ENCODE measurements at regions not wholly inside any gene's neighbourhood (a gene's known extent, or its start where the extent isn't known, plus 50 kb on each side); places are given as distances from the start of the nearest gene placed in this dataset.

DNA sequence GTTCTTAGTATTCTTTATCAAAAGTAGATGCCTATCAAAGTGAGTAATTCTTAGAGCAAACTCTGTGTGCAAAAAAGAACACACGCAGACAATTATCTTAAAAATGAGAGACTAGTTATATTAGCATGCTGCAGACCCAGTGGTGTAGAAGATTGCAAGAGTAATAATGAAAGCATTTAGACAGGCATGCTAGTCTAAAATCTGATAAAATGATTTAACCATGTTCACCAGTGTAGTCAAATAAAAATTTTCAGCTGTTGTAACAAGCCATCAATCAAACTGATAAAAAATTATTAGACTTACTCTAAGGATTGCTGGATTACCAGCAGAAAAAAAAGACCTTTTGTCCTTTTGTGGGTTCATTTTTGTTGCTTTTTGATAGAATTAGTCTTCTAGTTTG lies 241.9 kb upstream of the TLE4 start:
- H3K4me3 ChIP-seq (ENCODE audit: low read length) = no peak overlapping the region
- no peak for DNase-seq (ENCODE audit: low read depth, low spot score)

DNA sequence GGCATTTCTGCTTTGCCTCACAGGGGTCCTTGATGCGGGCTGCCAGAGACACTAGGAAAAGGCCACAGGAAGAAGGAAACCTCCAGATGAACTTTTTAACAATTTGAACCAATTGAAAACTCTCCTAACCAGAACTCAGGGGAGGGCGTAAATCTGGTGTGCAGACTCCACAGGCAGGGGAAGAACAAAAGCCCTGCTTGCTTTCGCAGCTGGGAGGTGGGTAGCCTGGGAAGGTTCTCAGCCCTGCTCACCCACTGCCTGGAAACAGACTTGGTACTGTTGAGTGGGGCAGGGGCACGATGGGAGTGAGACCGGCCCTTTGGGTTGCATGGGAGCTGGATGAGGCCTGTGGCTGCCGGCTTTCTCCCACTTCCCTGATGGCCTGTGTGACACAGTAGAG lies 237.8 kb upstream of the TLE4 start:
- DNase-seq (ENCODE audit: low read depth, low spot score) = no peak
- no peak overlapping the region for H3K4me3 ChIP-seq (ENCODE audit: low read length)

DNA sequence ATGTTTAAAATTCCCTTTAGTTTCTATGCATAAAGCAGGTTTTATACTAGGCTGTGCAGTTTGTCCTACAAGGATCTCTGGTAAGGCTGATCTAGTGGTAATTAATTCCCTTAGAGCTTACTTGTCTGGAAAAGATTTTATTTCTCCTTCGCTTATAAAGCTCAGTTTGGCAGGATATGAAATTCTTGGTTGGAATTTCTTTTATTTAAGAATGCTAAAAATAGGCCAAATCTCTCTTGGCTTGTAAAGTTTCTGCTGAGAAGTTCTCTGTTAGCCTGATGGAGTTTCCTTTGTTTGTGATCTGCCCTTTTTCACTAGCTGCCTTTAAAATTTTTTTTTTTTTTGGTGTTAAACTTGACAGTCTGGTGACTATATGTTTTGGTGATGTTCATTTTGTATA lies 237.1 kb upstream of the TLE4 start:
- H3K4me3 ChIP-seq (ENCODE audit: low read length) = no peak overlapping the region
- DNase-seq (ENCODE audit: low read depth, low spot score) = no peak

DNA sequence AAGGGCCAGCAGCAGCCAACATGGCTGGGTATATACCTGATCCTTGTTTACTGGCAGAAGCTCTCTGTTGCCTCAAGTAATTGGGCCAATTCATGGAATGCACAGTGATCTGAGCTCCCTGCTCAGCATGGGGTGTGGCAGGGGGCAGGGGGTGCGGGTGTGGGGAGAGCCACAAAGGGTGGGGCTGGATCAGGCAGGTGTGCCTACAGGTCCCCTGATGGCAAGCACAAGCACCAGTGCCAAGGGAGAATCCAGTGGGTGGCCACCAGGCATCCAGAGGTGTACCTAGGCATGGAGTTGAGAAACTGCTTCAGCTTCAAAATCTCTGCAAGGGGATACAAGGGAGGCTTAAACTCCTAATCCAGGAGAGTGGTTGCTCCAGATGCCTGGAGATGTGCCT lies 235.8 kb upstream of the TLE4 start:
- H3K4me3 ChIP-seq (ENCODE audit: low read length) = no peak overlapping the region
- DNase-seq (ENCODE audit: low read depth, low spot score) = no peak

DNA sequence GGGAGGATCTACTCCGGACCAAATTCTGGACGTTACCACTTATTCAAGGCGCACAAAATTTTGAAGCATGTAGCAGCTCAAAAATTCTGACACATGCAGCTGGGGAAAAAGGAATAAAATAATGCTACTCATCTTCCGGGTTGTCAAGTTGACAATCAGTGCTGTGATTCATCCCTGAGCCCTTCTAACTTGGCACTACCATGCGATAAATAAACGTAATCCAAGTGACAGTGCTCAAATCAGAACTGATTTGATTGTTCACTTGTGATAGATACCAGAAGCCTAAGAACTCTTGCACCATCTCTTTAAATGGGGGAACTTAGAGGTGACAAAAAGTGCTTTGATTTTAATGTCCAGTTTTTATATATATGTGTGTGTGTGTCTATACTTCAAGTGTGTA lies 230.2 kb upstream of the TLE4 start:
- no peak overlapping the region for H3K4me3 ChIP-seq (ENCODE audit: low read length)
- DNase-seq (ENCODE audit: low read depth, low spot score) = no peak

DNA sequence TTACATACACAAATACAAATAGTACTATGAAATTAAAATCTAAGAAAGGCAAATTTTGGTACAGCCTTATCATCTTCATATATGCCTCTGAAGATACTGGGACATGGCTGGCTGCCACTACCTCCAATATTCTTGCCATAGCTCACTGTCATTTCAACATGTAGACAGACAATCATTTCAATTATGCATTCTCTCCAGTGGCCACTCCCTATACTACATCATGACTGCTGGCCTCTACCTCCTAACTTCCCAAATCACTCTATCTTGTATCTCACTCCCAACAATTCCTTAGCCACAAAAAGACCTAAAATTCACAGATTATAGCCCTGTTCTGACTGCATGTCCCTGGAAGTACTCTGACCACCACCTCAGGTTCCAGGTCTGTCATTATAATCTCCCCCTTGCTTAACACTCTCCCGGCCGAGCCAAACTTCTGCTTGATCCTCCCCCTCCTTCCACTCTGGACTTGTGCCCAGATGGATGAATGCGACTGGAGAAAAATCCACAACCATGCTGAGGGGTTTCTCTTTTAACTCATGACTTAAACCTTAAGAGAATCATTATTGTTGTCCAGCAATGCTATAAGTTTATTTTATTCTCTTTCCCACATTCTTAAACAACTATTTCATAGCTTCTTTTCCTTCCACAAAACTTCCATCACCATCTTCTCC lies 225.3 kb upstream of the TLE4 start:
- H3K4me3 ChIP-seq (ENCODE audit: low read length) = no peak overlapping the region
- DNase-seq (ENCODE audit: low read depth, low spot score) = no peak

DNA sequence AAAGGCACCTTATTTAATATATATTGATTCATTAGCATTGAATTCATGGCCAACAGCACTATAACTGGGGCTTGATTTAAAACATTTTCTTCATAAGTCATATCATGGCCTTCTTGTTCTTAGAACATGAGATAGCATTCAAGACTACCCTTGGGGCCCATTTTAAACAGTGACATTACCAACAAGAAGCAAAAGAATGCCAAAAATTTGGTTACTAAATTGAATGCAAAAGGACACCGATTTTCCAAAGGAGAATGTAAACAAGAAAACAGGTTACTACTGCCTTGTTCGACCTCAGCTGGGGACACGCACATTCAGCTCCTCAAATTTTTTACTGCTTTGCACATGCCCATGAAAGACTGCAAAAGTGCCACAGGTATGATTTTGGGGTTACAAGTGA lies 219.4 kb upstream of the TLE4 start:
- H3K4me3 ChIP-seq (ENCODE audit: low read length) = no peak overlapping the region
- DNase-seq (ENCODE audit: low read depth, low spot score) = no peak

DNA sequence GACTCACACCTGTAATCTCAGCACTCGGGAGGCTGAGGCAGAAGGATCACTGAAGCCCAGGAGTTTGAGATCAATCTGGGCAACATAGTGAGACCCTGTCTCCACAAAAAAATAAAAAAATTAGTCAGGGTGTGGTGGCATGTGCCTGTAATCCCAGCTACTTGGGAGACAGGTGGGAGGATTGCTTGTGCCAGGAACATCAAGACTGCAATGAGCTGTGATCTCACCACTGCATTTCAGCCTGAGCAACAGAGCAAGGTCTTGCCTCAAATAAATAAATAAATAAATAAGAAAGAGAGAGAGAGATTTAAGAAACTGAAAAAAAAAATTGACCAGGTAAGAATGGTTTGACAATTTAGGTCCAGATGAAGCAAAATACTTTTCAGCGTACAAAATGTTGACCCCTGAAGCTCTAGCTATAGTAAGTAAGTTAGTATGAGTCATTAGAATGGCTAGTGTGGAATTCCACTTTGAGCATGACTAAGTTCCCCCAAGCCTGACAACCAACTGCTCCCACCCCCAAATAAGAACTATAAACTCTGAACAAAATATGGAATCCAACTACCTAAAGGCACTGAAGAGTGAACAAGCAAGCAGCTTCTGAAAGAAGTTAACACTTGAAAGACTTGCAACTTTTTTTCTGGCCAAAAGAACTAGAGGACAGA lies 217.8 kb upstream of the TLE4 start:
- DNase-seq (ENCODE audit: low read depth, low spot score) = no peak
- H3K4me3 ChIP-seq (ENCODE audit: low read length) = no peak overlapping the region

DNA sequence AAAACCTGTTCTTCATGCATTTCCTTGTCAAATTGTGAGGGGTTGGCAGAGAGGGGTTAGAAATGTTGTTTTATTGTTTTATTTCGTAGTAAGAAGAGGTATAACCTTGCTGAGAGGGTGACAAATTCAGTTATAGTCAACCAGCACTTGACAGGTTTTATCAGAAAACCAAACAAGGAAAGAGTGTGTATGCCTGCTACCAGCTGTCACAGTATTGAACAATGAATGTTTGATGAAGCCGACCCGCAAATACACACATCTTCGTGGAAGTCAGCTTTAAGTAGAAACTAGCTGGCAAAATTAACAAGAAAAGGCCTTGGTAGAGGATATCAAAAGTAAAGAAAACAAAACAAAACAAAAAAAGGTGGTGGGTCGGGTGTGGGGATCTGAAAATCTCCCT lies 214.6 kb upstream of the TLE4 start:
- DNase-seq (ENCODE audit: low read depth, low spot score) = no peak

DNA sequence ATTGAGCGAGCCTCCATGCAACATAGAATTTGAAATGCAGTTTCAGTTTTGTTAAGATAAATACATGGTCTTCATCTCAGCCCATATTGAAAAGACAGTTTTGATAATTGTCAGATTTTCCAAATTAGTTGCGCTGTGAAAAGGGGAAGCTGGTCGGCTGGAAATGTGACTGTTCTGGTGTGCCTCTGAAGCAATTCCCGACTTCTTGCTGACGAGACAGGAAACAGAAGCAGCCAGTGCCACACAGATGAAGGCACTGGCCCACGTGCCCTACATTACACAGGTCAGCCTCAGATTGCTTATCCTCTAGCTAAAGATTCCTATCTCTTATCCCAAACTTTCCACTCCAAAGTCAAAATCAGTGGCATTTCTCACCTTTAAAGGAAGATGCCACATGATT lies 214.1 kb upstream of the TLE4 start:
- no peak overlapping the region for H3K4me3 ChIP-seq (ENCODE audit: low read length)
- DNase-seq (ENCODE audit: low read depth, low spot score) = no peak

More for the DNA sequence above, 214.6 kb upstream of the TLE4 start:
- H3K4me3 ChIP-seq (ENCODE audit: low read length) = no peak overlapping the region

DNA sequence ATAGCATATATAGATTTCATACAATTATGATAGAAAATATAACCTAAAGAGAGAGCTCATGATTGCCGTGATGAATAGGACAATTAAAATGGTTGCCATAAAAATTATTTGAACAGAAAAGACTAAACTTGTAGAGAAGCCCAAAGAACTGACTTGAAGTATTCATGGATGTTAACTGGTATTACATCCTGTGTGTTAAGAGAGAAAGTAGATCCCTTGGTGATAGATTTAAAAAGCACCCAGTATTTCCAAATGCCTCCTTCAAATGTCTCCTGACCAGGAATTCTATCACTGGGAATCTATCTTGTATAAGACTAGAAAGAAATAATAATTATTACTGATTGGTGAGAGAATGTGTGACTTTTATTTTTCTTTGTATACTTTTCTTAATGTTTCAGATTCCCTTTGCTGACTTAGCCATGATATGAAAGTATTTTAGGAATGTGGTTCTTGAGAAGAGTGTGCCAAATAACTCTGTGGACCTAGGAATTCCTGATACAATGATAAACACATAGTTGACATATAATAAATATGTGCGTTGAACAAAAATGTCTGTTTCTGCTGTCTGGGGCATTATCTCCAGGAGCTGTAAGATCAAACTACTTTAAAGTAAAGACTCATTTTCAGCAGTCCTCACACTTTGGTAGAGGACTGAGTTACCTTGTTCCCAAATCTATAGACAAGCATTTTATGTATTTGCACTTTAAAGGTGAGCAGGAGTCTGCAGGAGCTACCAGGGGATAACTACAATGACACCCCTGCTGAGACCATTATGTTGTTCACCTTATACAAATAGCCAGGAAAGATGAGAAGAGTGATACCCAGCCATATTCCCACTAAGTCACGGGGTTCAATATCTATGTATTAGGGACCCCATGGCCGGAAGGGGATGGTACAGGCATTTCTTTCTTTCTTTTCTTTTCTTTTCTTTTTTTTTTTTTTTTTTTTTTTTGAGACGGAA lies 211.1 kb upstream of the TLE4 start:
- no peak overlapping the region for H3K4me3 ChIP-seq (ENCODE audit: low read length)
- DNase-seq (ENCODE audit: low read depth, low spot score) = no peak

DNA sequence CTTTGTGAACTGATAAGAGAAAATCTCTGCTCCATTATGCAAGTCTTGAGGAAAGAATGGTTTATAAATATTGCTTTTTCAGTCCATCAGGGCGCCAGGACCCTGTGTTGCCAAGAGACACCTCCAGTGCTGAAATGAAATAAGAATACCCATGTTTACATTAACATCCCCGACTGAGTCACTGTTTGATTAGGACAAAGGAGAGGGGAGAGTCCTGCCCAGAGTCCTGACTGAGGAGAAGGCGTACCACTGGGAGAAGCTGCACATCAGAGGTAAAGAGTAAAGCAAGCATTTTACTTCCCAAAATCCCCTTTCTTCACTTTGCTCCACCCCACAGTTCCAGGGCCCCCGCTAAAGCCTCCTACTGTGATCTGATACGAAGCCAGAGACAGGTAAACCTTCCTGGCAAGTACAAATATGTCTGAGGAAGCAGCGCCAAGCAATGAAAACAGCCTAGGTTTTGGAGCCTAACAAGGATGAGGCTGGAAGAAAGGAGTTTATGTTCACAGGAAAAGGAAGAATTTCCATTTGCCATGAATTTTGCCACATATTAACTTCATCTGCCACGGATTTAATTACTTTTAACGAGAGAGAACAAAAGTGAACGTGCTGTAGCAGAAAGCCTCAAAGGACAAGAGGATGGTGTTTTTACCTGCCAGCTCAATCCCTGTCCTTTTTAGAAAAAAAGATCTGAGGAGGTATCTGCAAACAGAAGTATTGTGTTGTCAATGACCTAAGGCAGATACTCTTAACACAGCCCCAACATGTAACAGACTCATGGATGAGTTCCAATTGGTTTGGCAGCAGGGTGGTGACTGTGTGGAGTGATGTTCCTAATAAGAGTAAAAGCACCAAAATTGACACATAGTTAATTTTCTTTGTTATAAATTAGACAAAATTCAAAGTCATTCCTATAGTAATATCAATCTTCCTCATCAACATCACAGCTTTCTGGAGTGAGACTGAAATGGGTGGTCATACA lies 209.4 kb upstream of the TLE4 start:
- H3K4me3 ChIP-seq (ENCODE audit: low read length) = no peak overlapping the region

DNA sequence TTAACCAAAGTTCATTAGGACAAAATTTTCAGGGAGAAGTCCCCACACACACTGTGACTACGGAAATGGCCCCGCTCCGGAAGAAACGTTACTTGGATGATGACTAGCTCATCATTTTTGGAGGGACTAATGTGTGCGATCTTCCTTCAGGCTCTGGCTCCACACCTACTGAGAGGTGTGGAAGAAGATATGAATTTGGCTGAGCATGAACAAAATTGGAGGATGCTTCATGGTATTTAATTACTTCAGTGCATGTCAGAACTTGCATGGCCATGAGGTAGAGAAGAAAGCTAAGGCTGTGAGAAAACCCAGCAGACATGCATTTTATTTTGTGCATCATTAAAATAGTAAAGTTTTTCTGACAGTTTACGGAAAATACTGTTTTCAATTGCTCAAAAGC lies 202.1 kb upstream of the TLE4 start:
- DNase-seq (ENCODE audit: low read depth, low spot score) = no peak
- no peak overlapping the region for H3K4me3 ChIP-seq (ENCODE audit: low read length)

More for the DNA sequence above, 209.4 kb upstream of the TLE4 start:
- no peak for DNase-seq (ENCODE audit: low read depth, low spot score)

DNA sequence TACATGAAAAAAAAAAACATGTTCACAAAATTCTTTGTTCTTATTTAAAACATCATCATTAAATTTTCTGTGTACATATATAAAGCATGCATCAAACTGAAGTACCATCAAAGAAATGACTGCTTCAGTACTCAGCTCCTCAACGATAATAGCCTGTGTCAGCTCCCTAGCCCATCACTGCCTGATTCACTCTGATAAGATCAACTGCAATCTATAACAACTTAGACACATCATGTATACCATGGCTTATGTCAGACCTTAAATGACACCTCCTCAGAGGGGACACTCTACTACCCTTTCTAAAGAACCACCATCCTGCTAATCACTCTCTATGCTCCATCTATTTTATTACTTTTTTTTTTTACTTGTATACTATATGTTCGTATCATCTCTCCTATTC lies 200.5 kb upstream of the TLE4 start:
- no peak for DNase-seq (ENCODE audit: low read depth, low spot score)
- no peak overlapping the region for H3K4me3 ChIP-seq (ENCODE audit: low read length)

DNA sequence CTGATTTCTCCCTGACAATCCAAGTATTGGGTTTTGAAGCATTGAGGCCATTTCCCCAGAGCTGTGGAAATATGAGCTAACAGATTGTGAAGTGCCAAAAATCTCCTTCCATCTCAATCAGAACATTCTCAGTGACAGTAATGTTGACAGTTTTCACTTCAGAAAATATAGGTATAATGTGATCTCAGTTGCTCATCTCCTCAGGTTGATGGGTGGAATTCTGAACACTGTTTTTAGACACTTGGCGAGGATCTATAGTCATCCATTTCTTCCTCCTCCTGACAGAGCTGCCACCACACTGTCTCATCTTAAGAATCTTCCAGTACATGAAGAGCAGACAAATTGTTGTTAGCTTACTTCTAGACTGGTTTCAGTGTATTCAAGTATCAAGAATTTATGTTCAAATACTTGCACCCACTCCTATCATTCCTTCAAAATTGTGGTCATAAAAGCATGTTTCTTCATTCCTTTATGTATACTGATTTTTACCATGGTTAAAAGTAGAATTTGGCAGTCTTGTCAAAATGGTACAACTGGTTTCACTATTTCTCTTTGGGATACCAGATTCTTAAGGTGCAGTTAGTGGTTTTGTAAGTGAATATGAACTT lies 199.7 kb upstream of the TLE4 start:
- H3K4me3 ChIP-seq (ENCODE audit: low read length) = no peak overlapping the region

DNA sequence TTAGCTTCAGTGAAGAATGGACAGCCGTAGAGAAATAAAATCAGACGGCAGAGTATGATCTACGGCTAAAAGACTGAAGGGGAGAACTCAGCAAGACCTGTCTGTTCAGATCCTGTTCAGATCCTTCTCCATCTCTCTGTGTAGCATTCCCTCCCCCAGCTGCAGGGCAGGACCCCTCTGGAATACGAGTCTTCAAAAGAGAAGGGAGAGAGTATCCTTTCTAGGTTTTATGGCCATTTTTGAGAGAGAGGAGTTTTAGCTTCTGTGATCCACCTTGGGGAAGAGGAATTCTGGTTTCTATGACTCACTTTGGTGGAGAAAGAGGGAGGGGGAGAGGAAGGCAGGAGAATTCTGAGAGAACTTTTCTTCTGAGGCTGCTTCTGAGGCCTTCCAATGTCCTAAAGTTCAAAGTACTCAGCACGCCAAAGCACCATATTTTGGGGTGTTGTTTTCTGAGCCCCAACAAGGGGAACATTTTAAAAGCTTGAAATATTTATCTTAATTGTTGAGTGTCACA lies 194.4 kb upstream of the TLE4 start:
- no peak for DNase-seq (ENCODE audit: low read depth, low spot score)
- no peak overlapping the region for H3K4me3 ChIP-seq (ENCODE audit: low read length)

More for the DNA sequence above, 199.7 kb upstream of the TLE4 start:
- no peak for DNase-seq (ENCODE audit: low read depth, low spot score)

DNA sequence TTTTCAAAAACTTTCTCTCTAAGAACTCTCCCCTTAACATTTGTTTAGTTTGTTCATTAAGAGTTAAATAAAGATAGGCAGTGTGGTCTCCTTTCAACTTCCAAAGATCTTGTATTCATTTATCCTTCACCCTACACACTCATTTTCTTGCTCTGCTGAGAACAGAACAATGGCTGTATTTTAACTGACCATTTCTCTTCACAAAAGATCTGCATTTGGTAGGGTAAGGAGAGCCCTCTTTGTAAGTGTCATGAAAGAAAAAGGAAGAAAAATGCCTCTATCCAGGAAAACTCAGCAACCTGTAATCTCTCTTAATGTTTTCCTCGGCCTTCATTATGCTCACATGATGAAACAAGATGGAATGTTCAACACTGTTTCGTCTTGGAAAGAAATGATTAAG lies 193.7 kb upstream of the TLE4 start:
- no peak overlapping the region for H3K4me3 ChIP-seq (ENCODE audit: low read length)
- DNase-seq (ENCODE audit: low read depth, low spot score) = no peak

DNA sequence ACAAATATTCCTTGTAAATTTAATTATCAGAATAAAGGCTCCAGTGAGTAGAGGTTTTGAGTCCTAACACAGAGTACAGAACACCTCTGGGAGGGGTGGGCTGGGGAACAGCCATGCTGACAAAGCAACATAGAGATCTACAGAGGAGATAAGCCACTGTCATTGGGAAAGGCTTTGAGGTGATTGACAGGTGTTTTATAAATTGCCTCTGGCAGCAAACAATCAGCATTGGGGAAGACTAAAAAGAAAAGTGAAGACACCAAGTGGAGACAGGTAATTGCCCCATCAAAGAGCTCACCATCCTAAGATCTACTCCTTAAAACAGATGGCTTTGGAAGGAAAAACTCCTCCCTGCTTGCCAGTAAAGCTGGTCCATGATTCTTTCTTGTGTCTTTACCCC lies 189.7 kb upstream of the TLE4 start:
- H3K4me3 ChIP-seq (ENCODE audit: low read length) = no peak overlapping the region
- no peak for DNase-seq (ENCODE audit: low read depth, low spot score)

All from Jurkat, Clone E6-1 (cell line).